Smooth muscle cell (in vitro differentiated cells): ENCODE measurements at regions not wholly inside any gene's neighbourhood (a gene's known extent, or its start where the extent isn't known, plus 50 kb on each side); places are given as distances from the start of the nearest gene placed in this dataset.

Source experiments
- DNase-seq: peaks from one replicate; lab custom pipeline; 2025; ENCODE audit not compliant: unreplicated experiment; lab: John Stamatoyannopoulos, UW
- H2AFZ ChIP-seq: fragments of 200-600 bp; sonication (generic); 2 replicates; pipeline ENCODE4 v1.6.0; 2016; ENCODE audit warnings: antibody characterized with exemption, low read depth, mild to moderate bottlenecking
- H3F3A ChIP-seq: fragments of 200-600 bp; sonication (generic); 2 replicates; pipeline ENCODE4 v1.6.0; 2017; ENCODE audit warnings: antibody characterized with exemption, low read depth
- H3K27ac ChIP-seq: fragments of 200-600 bp; sonication (generic); 2 replicates; pipeline ENCODE4 v1.5.1; 2016; ENCODE audit warnings: low read depth, mild to moderate bottlenecking
- H3K27me3 ChIP-seq: fragments of 200-600 bp; sonication (generic); 2 replicates; pipeline ENCODE4 v1.6.1; 2016; ENCODE audit warnings: low read depth, mild to moderate bottlenecking
- H3K36me3 ChIP-seq: fragments of 200-600 bp; sonication (generic); 2 replicates; pipeline ENCODE4 v1.5.1; 2016; ENCODE audit warnings: low read depth
- H3K4me1 ChIP-seq: fragments of 200-600 bp; sonication (generic); 2 replicates; pipeline ENCODE4 v1.5.1; 2016; ENCODE audit warnings: low read depth
- H3K4me2 ChIP-seq: fragments of 200-600 bp; sonication (generic); 2 replicates; pipeline ENCODE4 v1.6.0; 2016; ENCODE audit warnings: mild to moderate bottlenecking
- H3K4me3 ChIP-seq: fragments of 200-600 bp; sonication (generic); 2 replicates; pipeline ENCODE4 v1.5.1; 2016; ENCODE audit warnings: mild to moderate bottlenecking
- H3K79me2 ChIP-seq: fragments of 200-600 bp; sonication (generic); 2 replicates; pipeline ENCODE4 v1.6.0; 2016; ENCODE audit warnings: low read depth, mild to moderate bottlenecking
- H3K9ac ChIP-seq: fragments of 200-600 bp; sonication (generic); 2 replicates; pipeline ENCODE4 v1.6.0; 2016; ENCODE audit warnings: low read depth
- H3K9me3 ChIP-seq: fragments of 200-600 bp; sonication (generic); replicated peaks from 2 replicates; pipeline ENCODE4 v1.5.1; 2016; ENCODE audit warnings: low read depth
- H4K20me1 ChIP-seq: fragments of 200-600 bp; sonication (generic); 2 replicates; pipeline ENCODE4 v1.6.0; 2016; ENCODE audit warnings: low read depth
- CTCF ChIP-seq: fragments of 200-600 bp; sonication (generic); IDR thresholded peaks from 2 replicates; pipeline ENCODE4 v1.5.1; 2017; ENCODE audit warnings: borderline replicate concordance, mild to moderate bottlenecking, antibody characterized with exemption; ENCODE audit not compliant: insufficient read depth, poor library complexity, severe bottlenecking
- WGBS: methylation state at CpG from one replicate; pipeline ENCODE4 v1.1.7; 2016; ENCODE audit warnings: low lambda C conversion rate; 5-methylcytosine and 5-hydroxymethylcytosine counted together

DNA sequence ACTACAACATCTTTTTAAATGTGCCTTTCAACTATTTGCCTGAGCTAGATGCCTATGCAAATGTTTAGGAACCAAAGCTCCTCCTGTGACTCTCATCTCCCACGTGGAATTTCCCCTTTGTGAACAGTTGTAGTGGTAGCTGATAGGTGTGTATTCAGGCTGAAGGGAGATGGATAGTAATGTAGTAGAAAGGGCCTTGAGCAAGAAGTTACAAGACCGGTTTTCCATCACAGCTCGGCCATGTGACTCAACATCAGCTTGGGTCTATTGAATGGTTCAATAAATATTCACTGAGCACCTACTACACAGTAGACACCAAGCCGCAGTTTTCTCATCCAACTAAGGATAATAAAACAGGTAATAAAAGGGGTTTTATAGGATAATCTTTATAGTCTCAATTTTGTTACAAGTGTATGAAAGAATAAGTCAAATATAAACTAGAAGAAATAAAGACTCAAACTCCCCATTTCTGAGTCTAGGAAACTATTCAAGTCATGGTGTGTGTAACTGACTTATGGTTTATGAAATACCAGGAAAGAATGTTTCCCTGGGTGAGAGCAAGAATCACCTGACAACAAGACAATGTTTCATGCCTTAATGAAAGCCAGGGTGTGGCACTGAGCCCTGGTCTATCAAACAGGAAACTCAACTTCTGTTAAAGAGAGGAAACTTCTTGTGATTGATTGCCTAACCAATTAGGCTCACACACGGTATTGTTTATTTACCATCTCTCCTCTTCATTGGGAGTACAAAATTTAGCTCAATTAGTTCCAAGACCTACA, 187.1 kb upstream of the SPEF2 start:
- no peaks in the 10 kb centered on the region for H3K79me2 ChIP-seq

GRCh38 chr5:35420200-35420599, 189.9 kb upstream of the PRLR start:
- H3K9me3 ChIP-seq = no peaks in the 10 kb centered on the region
- H4K20me1 ChIP-seq = no peaks in the 10 kb centered on the region
- no peak overlapping the region for H3K4me2 ChIP-seq
- no peak overlapping the region for H3K9ac ChIP-seq
- H2AFZ ChIP-seq = no peak overlapping the region
- H3F3A ChIP-seq = no peaks in the 10 kb centered on the region
- H3K79me2 ChIP-seq = no peaks in the 10 kb centered on the region
- DNase-seq = no peak
- no peak for TF ChIP-seq CTCF
- H3K36me3 ChIP-seq = no peaks in the 10 kb centered on the region
- WGBS = 93% methylated on average over 1 of the region's 1 CpG
- peaks cover 2% of the 10 kb centered on the region for H3K27me3 ChIP-seq
- H3K4me1 ChIP-seq = no peaks in the 10 kb centered on the region
- H3K4me3 ChIP-seq = no peak overlapping the region
- no peak overlapping the region for H3K27ac ChIP-seq

More for the DNA sequence above, 187.1 kb upstream of the SPEF2 start:
- WGBS = 52% methylated on average over 5 of the region's 5 CpGs
- Histone ChIP-seq H3K9me3 (no peaks in the 10 kb centered on the region), H3K4me2 (no peak overlapping the region), H4K20me1 (no peaks in the 10 kb centered on the region), H3K27me3 (no peaks in the 10 kb centered on the region), H3K4me3 (no peak overlapping the region), H3F3A (no peaks in the 10 kb centered on the region), H3K4me1 (no peaks in the 10 kb centered on the region), H2AFZ (no peak overlapping the region), H3K9ac (no peak overlapping the region), H3K36me3 (no peaks in the 10 kb centered on the region), H3K27ac (peak overlapping the region; percentile 59)
- DNase-seq = no peak
- TF ChIP-seq CTCF = no peak

DNA sequence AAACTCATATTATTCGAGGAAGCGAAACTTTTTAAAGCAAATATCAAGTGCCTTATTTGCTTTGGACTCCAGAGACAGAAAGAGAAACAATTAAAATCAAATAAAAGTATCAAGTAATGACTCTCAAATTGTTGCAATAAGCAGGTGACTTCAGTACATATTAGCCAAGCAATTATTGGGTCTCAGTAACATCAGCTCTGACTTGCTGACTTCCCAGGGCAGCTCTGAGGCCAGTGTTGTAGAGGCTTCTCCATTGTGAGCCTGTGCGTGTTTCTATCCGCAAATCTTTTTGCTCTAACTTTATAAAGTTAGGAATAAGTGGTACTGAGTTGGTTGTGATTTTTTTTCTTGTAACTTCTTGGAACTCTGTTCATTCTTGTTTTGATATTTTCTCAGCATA, 186.8 kb upstream of the PRLR start:
- 91% methylated on average over 4 of the region's 4 CpGs for WGBS

More for the DNA sequence above, 186.8 kb upstream of the PRLR start:
- no peaks in the 10 kb centered on the region for H3K27me3 ChIP-seq
- no peak for TF ChIP-seq CTCF
- H3K4me2 ChIP-seq = no peak overlapping the region
- H3K9me3 ChIP-seq = no peaks in the 10 kb centered on the region
- H3K27ac ChIP-seq = no peak overlapping the region
- H3K9ac ChIP-seq = no peak overlapping the region
- no peak overlapping the region for H2AFZ ChIP-seq
- H3K4me1 ChIP-seq = no peaks in the 10 kb centered on the region
- H3K4me3 ChIP-seq = no peak overlapping the region
- no peaks in the 10 kb centered on the region for H3K36me3 ChIP-seq
- DNase-seq = no peak
- no peaks in the 10 kb centered on the region for H3K79me2 ChIP-seq
- H4K20me1 ChIP-seq = no peaks in the 10 kb centered on the region
- H3F3A ChIP-seq = no peaks in the 10 kb centered on the region
